GM23338 (cell line): ENCODE measurements at regions not wholly inside any gene's neighbourhood (a gene's known extent, or its start where the extent isn't known, plus 50 kb on each side); places are given as distances from the start of the nearest gene placed in this dataset.

Experiments
- EZH2 ChIP-seq: fragments of 200-600 bp; sonication (generic); IDR thresholded peaks from one replicate; pipeline ENCODE4 v1.8.0; 2017; ENCODE audit warnings: antibody characterized with exemption, mild to moderate bottlenecking, low read depth; ENCODE audit not compliant: unreplicated experiment
- NANOG ChIP-seq: IDR thresholded peaks from 2 replicates; pipeline ENCODE4 v1.6.1; 2016; ENCODE audit warnings: antibody characterized with exemption, borderline replicate concordance
- POLR2AphosphoS5 ChIP-seq: IDR thresholded peaks from 2 replicates; pipeline ENCODE4 v1.6.1; 2016; ENCODE audit warnings: antibody characterized with exemption, low read depth
- STAT1 ChIP-seq: IDR thresholded peaks from one replicate; pipeline ENCODE4 v1.6.1; 2016; ENCODE audit warnings: antibody characterized with exemption; ENCODE audit not compliant: unreplicated experiment
- ZNF331 ChIP-seq: fragments of 250-450 bp; sonication (Bioruptor Pico); IDR thresholded peaks from 2 replicates; pipeline ENCODE4 v1.5.0; 2020; ENCODE audit warnings: low read depth, mild to moderate bottlenecking, moderate library complexity
- TF ChIP-seq, protein P1 (sequence below), 2 experiments: fragments of 200-600 bp in 1 of 2; sonication (generic) in 1 of 2; conservative IDR thresholded peaks; 2 replicates each; pipeline versions ENCODE4 v1.5.1 to v1.6.1; 2016 to 2017; ENCODE audit warnings: antibody characterized with exemption in 2 of 2, low read depth in 2 of 2, mild to moderate bottlenecking in 2 of 2, moderate library complexity in 1 of 2
- TF ChIP-seq, protein P2 (sequence below): IDR thresholded peaks from 2 replicates; pipeline ENCODE4 v1.6.1; 2016; ENCODE audit warnings: antibody characterized with exemption

DNA sequence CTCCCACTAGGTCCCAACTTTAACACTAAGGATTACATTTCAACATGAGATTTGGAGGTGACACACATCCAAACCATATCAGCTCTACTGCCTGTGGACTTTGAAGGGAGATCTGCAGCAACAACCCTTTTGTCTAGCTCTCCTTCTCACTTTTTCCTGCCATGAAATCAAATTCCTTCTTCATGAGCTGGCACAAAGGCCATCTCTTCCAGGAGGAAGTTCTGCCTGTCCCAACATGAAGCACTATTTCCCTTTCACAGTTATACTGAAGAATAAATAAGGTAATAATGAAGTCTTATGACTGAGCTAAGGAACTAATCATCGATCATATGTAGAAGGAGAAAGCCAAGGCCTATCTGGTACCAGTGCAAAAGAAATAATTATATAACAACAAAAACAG lies 253.5 kb upstream of the TENM4 start:
- TF ChIP-seq, protein P1, sequence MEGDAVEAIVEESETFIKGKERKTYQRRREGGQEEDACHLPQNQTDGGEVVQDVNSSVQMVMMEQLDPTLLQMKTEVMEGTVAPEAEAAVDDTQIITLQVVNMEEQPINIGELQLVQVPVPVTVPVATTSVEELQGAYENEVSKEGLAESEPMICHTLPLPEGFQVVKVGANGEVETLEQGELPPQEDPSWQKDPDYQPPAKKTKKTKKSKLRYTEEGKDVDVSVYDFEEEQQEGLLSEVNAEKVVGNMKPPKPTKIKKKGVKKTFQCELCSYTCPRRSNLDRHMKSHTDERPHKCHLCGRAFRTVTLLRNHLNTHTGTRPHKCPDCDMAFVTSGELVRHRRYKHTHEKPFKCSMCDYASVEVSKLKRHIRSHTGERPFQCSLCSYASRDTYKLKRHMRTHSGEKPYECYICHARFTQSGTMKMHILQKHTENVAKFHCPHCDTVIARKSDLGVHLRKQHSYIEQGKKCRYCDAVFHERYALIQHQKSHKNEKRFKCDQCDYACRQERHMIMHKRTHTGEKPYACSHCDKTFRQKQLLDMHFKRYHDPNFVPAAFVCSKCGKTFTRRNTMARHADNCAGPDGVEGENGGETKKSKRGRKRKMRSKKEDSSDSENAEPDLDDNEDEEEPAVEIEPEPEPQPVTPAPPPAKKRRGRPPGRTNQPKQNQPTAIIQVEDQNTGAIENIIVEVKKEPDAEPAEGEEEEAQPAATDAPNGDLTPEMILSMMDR (conservative IDR thresholded peaks at IDR 0.05; ENCODE audit: low read depth in 2 of 2): no peak
- TF ChIP-seq NANOG (no peak), POLR2AphosphoS5 (no peak), EZH2 (no peak), STAT1 (no peak), ZNF331 (CRISPR knock-in tag) (no peak)
- TF ChIP-seq, protein P2, sequence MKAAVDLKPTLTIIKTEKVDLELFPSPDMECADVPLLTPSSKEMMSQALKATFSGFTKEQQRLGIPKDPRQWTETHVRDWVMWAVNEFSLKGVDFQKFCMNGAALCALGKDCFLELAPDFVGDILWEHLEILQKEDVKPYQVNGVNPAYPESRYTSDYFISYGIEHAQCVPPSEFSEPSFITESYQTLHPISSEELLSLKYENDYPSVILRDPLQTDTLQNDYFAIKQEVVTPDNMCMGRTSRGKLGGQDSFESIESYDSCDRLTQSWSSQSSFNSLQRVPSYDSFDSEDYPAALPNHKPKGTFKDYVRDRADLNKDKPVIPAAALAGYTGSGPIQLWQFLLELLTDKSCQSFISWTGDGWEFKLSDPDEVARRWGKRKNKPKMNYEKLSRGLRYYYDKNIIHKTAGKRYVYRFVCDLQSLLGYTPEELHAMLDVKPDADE: no peak
